ENCODE measurements at regions not wholly inside any gene's neighbourhood (a gene's known extent, or its start where the extent isn't known, plus 50 kb on each side); places are given as distances from the start of the nearest gene placed in this dataset.

GRCh38 chr10:23976275-23976674 is 232.7 kb upstream of the KIAA1217 start:
- no peak overlapping the region for H3K4me3 Mint-ChIP-seq (ENCODE audit: unreplicated experiment)
- no peak overlapping the region for H3K4me3 ChIP-seq (ENCODE audit: low read depth, low read length)
- H3K27ac Mint-ChIP-seq (ENCODE audit: unreplicated experiment) = no peak overlapping the region
- H3K27me3 ChIP-seq (replicated peaks; ENCODE audit: control insufficient read depth, insufficient read depth, low read length) = 0 out of 2 replicates have a peak, but pooled peaks cover 1% of the 10 kb centered on the region
- no peak for DNase-seq
- H3K9me3 Mint-ChIP-seq (ENCODE audit: unreplicated experiment) = no peaks in the 10 kb centered on the region
- H3K27me3 Mint-ChIP-seq (ENCODE audit: insufficient read depth, unreplicated experiment) = peaks cover 15% of the 10 kb centered on the region
- H3K4me1 ChIP-seq = no peaks in the 10 kb centered on the region
- TF ChIP-seq, protein P1, sequence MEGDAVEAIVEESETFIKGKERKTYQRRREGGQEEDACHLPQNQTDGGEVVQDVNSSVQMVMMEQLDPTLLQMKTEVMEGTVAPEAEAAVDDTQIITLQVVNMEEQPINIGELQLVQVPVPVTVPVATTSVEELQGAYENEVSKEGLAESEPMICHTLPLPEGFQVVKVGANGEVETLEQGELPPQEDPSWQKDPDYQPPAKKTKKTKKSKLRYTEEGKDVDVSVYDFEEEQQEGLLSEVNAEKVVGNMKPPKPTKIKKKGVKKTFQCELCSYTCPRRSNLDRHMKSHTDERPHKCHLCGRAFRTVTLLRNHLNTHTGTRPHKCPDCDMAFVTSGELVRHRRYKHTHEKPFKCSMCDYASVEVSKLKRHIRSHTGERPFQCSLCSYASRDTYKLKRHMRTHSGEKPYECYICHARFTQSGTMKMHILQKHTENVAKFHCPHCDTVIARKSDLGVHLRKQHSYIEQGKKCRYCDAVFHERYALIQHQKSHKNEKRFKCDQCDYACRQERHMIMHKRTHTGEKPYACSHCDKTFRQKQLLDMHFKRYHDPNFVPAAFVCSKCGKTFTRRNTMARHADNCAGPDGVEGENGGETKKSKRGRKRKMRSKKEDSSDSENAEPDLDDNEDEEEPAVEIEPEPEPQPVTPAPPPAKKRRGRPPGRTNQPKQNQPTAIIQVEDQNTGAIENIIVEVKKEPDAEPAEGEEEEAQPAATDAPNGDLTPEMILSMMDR (IDR thresholded peaks at IDR 0.05; ENCODE audit: insufficient read depth in 1 of 2, low read depth in 1 of 2, low read length in 1 of 2, severe bottlenecking in 1 of 2, unreplicated experiment in 1 of 2) = no peak
- H3K9me3 ChIP-seq = no peaks in the 10 kb centered on the region
- POLR2A ChIA-PET = no interaction called here
- CTCF ChIA-PET = no interaction called here
- H3K36me3 Mint-ChIP-seq (ENCODE audit: insufficient read depth, unreplicated experiment) = no peaks in the 10 kb centered on the region
- H3K36me3 ChIP-seq (ENCODE audit: control insufficient read depth, insufficient read depth, low read length) = no peaks in the 10 kb centered on the region
- no TSS peak for BruUV-seq (replicated peaks)
- intact Hi-C loops (cut with micrococcal nuclease; ENCODE audit: unreplicated experiment) = no loop called here
- H3K4me1 Mint-ChIP-seq (ENCODE audit: low read depth, unreplicated experiment) = no peaks in the 10 kb centered on the region

GRCh38 chr10:23978317-23978716 is 230.6 kb upstream of the KIAA1217 start:
- Histone ChIP-seq H3K36me3 (ENCODE audit: control insufficient read depth, insufficient read depth, low read length) (no peaks in the 10 kb centered on the region), H3K4me3 (ENCODE audit: low read depth, low read length) (no peak overlapping the region), H3K4me1 (no peaks in the 10 kb centered on the region), H3K9me3 (no peaks in the 10 kb centered on the region), H3K27me3 (replicated peaks; ENCODE audit: control insufficient read depth, insufficient read depth, low read length) (0 out of 2 replicates have a peak, but pooled peaks cover 1% of the 10 kb centered on the region)
- BruUV-seq (replicated peaks) = no TSS peak
- H3K9me3 Mint-ChIP-seq (ENCODE audit: unreplicated experiment) = no peaks in the 10 kb centered on the region
- H3K27ac Mint-ChIP-seq (ENCODE audit: unreplicated experiment) = no peak overlapping the region
- TF ChIP-seq, protein P1 (IDR thresholded peaks at IDR 0.05; ENCODE audit: insufficient read depth in 1 of 2, low read depth in 1 of 2, low read length in 1 of 2, severe bottlenecking in 1 of 2, unreplicated experiment in 1 of 2) = no peak
- CTCF ChIA-PET = no interaction called here
- DNase-seq = no peak
- intact Hi-C loops (cut with micrococcal nuclease; ENCODE audit: unreplicated experiment) = no loop called here
- no peak overlapping the region for H3K4me3 Mint-ChIP-seq (ENCODE audit: unreplicated experiment)
- H3K36me3 Mint-ChIP-seq (ENCODE audit: insufficient read depth, unreplicated experiment) = no peaks in the 10 kb centered on the region
- POLR2A ChIA-PET = no interaction called here
- no peaks in the 10 kb centered on the region for H3K4me1 Mint-ChIP-seq (ENCODE audit: low read depth, unreplicated experiment)
- peaks cover 13% of the 10 kb centered on the region for H3K27me3 Mint-ChIP-seq (ENCODE audit: insufficient read depth, unreplicated experiment)

DNA sequence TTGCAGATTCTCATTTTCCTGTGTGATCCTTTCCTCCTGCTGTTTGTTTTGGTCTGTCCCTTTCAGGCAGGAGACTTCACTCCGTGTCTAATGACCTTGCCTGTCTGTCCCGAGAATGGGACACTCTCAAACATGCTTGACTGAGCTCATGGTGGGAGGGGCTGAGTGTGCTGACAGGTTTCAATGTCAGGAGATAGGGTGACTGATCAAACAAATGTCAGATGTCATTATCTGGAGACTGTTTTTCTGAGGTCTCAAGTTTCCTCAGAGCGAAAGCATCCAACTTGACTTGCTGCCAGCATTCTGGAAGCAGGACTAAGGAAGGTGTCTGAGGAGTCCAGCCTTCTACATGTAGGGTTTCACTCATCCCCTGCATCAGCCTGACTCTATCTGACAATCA is 228.8 kb upstream of the KIAA1217 start:
- H3K4me1 ChIP-seq = no peaks in the 10 kb centered on the region
- H3K27ac Mint-ChIP-seq (ENCODE audit: unreplicated experiment) = no peak overlapping the region
- H3K36me3 Mint-ChIP-seq (ENCODE audit: insufficient read depth, unreplicated experiment) = no peaks in the 10 kb centered on the region
- POLR2A ChIA-PET = no interaction called here
- peaks cover 13% of the 10 kb centered on the region for H3K27me3 Mint-ChIP-seq (ENCODE audit: insufficient read depth, unreplicated experiment)
- DNase-seq = no peak
- TF ChIP-seq, protein P1 (IDR thresholded peaks at IDR 0.05; ENCODE audit: insufficient read depth in 1 of 2, low read depth in 1 of 2, low read length in 1 of 2, severe bottlenecking in 1 of 2, unreplicated experiment in 1 of 2) = no peak
- H3K4me1 Mint-ChIP-seq (ENCODE audit: low read depth, unreplicated experiment) = no peaks in the 10 kb centered on the region
- H3K27me3 ChIP-seq (replicated peaks; ENCODE audit: control insufficient read depth, insufficient read depth, low read length) = 0 out of 2 replicates have a peak, but pooled peaks cover 1% of the 10 kb centered on the region
- H3K9me3 Mint-ChIP-seq (ENCODE audit: unreplicated experiment) = no peaks in the 10 kb centered on the region
- CTCF ChIA-PET = no interaction called here
- H3K4me3 Mint-ChIP-seq (ENCODE audit: unreplicated experiment) = no peak overlapping the region
- H3K4me3 ChIP-seq (ENCODE audit: low read depth, low read length) = no peak overlapping the region
- H3K36me3 ChIP-seq (ENCODE audit: control insufficient read depth, insufficient read depth, low read length) = no peaks in the 10 kb centered on the region
- intact Hi-C loops (cut with micrococcal nuclease; ENCODE audit: unreplicated experiment) = no loop called here
- no TSS peak for BruUV-seq (replicated peaks)
- no peaks in the 10 kb centered on the region for H3K9me3 ChIP-seq

Measured in Caco-2 (cell line).